ENCODE measurements at regions not wholly inside any gene's neighbourhood (a gene's known extent, or its start where the extent isn't known, plus 50 kb on each side); places are given as distances from the start of the nearest gene placed in this dataset.
"Not testable (repeated sequence)": the region's sequence is repeated elsewhere in the genome, so short reads cannot be mapped to it uniquely, and the experiment has no call there.

DNA sequence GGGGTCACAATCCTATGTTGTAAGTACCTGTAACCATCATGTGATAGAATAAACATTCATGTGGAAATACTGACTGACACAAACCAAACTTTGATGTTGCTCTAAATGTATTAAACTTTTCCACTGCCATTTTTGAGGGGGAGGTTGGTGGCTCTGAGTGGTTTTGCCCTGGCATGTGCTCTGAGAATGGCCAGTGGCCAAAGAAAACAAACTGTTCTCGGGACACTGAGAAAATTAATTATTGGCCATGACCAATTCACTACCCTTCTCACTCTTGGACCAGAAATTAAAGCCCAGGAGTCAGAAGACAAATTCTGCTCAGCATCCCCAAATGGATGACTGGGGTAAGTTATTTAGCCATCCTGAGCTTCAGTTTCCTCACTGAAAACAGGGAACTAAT, 195.9 kb downstream of the XPNPEP1 start:
- no peak for DNase-seq

DNA sequence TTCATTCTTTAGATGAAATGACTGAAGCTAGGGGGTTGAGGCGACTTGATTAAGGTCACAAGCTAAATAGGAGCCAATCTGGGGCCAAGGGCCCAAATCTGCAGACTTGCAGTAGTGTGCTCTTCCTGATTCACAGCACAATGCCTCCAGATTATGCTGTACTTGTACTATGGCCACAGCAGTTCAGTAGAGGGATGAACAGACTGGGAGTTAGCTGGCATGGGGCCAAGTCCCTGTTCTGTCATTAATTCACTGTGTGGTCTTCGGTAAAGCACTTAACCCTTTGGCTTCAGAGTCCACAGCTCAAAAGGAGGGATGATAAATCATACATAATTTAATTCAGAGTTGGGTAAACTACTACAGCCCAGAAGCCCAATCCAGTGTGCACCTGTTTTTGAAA, 196.8 kb downstream of the XPNPEP1 start:
- DNase-seq = no peak

DNA sequence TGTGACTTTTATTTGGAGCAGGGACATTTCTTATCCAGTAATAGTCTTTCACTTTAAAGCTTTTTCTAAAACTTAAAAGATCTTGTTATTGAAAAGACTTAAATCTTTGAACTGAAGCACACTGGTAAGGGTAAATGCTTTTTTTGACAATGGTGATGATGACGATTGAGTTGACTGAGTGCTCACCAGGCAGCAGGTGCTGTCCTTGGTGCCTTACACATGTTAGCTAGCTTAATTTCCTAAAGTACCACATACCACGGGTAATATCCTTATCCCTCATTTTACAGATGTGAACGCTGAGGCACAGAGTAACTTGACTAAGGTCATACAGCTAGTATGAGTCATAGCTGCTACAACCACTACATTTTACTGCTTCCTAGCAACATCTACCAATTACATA, 200.0 kb downstream of the XPNPEP1 start:
- no peak for DNase-seq

DNA sequence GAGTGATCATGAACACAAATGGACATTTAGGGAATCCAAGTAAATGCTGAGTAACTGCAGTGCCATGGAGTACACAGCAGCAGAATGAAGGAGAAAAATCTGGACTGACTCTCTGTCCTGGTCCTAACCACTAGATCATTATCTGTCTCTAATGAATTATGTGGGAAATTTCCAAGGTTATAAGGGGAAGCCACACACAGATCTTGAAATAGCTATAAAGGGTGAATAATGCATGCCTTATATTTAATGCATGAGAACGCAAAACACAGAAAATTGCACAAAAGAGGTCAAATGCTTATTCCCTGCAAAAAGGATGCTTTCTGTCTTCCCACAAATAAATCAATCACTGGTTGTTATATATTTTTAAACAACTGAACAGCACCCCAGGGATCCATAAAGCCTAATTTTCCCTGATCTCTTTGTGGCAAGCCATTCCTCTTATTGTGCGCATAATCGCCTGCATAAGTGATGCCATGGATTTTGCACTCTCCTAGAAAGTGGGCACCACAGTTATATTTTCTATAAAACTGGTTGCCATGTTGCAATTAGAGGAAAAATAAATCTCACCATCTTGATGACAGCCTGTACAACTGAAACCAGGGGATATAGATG, 201.8 kb downstream of the XPNPEP1 start:
- DNase-seq = no peak

DNA sequence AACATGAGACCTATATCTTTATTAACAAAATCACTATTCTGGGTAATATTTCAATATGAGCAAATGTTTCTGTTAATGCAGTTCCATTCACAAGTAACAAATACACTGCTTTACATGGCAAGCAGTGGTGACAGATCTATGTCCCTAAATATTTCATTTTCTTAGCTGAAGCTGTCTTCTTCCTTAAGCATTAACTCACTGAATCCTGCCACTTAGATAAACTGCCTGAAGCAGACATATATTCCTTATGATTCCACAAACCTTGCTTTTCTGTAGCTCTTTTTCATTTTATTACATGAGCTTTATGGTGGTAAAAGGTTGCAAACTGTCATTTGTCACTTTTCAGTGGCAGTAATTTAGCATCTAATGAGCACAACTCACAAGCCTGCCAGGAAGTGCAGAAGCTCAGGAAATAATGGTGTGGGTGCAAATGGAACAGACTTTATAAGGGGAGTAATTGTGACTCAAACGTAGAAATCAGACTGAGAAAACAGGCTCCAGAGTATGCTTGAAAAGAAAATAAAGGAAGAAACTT, 217.2 kb downstream of the XPNPEP1 start:
- DNase-seq = no peak

DNA sequence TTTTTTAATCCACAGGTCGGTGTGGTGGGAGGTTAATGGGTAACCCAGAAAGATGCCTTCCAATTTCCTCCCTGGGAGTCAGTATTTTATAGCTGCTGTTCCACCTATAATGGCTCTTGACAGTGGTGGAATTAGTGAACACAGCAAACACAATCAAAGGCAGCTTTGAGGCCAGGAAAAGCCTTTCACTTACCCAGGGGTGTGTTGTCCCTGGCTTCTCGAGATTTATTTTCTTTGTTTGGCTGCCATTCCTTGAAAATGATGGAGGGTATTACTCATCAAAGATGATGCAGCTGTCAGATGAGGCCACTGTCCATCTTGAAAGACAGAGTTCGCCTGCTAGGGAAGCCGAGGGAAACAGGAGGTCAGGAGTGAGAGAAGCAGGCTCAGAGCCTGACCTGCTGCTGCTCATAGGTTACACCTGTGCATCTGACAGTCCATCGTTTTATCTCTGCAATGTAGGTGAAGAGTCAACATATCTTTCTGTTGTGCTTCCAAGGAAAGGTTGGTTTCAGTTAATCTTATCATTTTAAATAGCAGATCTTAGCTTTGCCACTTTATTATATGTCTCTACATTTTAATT, 221.6 kb downstream of the XPNPEP1 start:
- no peak for DNase-seq

DNA sequence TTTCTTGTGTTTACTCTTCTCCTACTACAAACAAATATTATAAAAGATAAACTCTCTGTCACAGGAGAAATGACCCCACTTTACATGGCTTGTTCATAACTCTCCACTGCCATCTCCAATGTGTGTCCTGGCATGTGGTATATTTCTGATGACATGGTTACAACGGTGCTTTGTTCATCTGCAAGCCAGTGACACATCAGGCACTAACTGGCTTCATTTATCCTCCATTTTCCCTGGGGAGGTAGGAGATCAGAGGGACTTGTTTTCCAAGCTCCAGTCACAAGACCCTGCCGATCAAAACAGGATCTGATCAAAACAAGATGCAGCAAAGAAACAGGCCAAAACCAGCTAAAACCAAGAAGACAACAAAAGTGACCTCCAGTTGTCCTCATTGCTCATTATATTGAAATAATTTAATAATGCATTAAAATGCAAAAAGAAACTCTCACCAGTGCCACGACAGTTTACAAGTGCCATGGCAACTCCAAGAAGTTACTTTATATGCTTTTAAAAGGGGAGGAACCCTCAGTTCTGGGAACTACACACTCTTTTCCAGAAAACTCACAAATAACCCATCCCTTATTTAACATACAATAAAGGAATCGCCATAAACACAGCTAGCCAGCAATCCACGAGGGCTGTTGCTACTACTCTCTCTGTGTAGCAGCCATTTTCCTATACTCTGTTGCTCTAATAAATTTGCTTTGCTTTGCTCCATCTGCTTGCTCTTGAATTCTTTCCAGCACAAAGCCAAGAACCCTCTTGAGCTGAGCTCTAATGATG, 224.2 kb downstream of the XPNPEP1 start:
- DNase-seq = no peak

DNA sequence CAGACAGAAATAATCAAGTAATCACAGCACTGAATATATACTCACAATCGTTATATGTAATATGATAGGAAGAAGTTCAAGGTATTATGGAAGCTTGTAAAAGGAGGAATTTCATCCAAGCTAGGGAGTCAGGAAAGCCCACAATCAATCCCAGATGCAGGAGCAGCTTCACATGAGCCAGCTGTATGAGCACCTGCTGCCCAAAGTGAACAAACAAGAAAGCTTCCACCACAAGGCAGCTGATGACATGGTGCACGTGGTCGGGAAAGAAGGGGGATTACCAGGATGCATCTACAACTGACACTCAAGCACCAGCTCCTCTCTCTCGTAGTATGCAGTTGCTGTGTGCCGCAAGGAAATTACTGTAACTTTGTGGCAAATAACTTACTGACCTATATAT, 225.2 kb downstream of the XPNPEP1 start:
- no peak for DNase-seq

DNA sequence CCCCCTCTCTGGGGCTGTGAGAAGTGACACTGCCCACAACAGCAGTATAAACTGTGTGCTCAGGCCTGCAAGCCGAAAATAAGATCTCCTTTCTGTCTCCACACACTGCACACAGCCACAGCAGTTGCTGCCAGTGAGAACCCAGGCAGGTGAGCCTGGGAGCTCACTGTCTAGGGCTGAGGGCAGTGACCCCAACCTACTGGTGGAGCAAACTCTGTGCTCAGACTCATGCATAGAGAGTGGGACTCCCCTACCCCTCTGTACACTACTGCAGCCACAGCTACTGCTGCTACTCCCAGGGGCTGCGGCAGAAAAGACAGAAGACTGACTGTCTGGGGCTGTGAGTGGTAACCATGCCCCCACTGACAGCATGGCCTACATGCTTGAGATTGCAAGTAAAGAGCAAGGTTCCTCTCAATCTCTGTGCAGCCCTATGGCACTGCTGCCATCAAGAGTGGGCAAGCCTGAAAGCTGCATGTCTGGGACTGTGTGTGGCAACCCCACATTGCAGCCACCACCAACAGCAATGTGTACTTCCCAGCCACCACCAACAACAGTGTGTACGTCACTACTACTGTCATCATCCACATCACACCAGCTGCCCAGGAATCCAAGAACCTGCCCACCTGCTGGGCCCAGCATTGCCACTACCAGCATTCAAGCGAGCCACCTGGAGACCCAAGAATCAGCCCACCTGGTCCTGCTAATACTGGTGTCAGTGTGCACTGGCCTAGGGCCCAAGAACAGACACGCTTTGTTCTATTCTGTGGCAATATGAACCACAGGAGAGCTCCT, 226.1 kb downstream of the XPNPEP1 start:
- no peak for DNase-seq

DNA sequence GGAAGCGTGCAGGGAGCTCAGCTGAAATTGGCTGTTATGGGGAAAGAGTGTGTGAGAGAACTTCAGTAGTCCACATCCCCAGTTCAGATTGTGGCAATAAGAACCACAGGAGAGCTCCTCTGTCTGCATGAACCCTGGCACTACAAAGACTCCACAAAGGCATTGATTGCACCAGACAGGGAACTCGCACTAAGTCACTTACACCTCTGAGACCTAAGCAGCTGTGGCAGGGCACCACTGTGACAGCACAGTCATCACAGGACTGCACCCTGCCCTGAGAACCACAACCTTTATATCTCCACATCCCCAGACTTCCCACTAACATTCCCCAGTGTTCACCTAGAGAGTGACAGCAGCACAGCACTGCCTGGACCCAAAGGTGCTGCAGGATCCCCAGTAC, 226.8 kb downstream of the XPNPEP1 start:
- no peak for DNase-seq

DNA sequence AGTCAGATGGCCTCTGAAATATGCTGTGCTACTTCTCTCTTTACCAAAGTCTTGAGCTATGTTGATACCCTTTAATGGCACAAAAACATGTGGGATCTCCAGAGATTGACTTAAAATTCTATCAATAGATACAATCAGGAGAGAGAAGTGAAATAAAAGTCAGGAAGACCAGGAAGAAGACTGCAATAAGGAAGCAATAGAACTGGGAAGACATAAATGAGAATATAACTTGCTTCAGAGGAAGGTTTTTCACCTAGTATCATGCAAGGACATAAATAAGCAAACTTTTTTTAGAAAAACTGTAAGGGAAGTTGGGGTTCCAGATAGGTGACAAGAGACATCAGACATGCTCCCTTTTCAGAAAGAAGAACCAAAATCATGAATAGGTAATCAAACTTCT, 227.3 kb downstream of the XPNPEP1 start:
- DNase-seq = no peak

DNA sequence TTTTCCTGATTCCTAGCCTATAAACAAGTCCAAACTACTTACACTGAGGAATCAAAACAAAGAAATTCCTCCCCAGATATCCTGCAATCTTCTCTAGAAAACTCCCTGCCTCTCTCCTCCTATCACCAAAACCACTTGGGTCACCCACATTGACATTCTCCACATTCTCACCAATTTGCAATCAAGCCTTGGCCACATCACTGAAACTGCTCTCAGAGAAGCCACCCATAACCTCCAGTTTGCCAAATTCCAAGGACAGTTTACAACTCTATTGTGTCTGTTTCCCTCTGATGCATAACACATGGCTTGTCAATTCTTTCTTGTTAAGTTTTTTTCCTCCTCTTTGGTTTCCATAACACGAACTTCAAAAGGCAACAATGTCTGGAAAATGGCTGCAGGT, 233.5 kb downstream of the XPNPEP1 start:
- DNase-seq = no peak

DNA sequence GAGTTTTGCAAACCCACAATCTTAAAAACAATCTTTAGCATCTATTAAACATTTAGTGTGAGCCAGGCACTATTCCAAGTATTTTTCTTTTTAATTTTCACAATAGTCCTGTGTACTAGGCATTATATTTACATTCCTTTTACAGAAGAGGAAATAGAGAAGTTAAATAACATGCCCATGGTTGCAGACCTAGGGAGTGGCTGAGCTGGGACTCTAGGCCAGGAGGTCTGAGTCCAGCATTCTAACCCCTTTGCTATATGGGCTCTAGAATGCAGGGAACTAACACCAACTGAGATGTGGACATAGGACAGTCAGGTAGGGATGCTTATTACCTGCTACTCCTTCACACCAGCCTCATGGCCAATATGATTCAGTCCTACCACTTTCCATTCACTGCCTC, 243.8 kb downstream of the XPNPEP1 start:
- no peak for DNase-seq

DNA sequence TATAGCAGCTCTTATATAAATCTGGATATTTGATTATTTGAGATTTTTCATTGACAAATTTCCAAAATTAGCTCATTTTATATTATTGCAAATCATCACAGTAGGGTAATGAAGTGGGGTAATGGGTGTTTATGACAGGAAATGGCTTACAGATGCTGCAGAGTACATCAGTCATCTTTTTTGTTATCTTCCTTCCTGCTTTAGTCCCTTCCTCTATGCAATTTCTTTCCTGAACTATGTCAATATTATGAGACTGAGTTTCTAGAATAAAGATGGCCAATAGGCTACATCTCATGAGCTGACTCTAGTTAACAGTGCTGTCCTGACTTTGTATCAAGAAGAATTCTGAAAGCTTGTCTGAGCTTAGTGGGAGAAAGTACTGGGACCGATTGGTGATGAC, 244.5 kb downstream of the XPNPEP1 start:
- DNase-seq = no peak

DNA sequence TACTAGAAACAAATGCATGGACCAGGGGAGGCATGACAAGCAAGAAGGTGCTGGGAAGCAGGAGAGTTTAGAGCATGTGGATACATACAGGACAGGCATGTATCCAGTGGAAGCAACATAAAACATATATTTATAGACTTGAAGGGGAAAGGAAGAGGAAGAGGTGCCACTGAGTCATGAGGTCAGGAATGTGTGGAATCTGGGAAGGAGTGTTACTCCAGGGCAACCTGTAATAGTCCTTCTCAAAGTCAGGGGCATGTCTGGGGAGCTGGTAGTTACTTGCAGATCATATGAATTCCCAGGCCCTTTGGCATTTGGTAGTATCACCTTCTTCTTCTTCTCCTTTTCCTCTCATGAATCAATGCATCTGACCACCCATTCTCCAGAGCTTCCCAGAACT, 246.6 kb downstream of the XPNPEP1 start:
- DNase-seq = no peak

DNA sequence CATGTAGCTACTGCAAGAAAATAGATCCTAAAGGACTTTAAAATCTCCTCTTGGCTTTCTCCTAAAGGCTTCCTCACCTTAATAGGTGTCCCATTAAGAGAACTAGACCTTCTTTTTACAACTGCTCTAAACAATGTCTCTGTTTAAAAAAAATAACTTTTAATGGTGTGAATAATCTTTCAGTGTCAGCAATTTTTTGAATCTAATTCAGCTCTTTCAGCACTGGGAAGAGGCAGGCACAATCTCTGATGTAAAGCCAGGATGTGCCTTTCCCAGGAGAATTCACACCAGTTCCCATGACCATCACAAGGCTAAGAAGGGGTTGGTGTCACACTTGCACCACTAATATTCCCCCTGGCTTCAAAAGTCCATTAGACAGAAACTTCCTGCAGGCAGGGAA, 254.6 kb downstream of the XPNPEP1 start:
- DNase-seq = no peak

DNA sequence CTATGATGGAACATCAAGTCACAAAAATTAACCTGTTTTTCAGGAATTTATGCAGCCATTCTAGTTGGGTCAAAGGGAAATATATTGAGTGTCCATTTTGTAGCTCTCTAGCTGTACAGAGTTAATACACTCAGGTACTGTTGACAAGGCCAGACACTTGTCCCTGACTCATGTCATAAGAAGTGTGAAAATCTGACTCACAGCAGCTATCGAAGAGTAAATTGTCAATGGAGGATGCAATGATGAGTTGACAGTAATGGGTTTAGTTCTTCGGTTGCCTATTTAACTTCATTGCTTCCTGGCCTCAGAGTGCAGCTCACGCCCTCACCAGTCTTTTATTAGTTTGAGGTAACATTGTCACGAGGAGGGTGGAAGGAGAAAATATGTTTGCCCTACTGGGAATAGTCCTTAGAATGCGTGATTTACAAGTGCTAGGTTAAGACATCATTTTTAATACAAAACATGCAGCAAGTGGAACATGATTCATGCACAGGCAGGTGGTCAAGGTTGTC, 255.1 kb downstream of the XPNPEP1 start:
- DNase-seq = no peak

DNA sequence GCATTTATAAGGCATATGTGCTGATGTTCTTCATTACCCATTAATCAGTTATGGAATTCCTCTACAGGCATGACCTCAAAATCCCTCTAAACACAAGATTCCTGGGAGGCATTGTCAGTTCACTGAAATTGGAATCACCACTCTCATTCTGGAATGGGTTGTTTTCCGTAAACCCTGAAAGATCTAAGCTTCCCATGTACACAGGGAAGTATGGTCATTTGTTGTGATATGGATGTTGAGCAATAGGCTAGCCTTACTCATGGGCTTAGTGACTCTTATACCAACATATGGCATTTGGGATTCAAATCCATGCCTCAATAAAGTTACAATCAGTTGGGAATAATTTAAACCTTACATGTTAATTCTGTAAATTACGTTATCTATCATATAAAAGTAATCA, 258.0 kb downstream of the XPNPEP1 start:
- DNase-seq = no peak

DNA sequence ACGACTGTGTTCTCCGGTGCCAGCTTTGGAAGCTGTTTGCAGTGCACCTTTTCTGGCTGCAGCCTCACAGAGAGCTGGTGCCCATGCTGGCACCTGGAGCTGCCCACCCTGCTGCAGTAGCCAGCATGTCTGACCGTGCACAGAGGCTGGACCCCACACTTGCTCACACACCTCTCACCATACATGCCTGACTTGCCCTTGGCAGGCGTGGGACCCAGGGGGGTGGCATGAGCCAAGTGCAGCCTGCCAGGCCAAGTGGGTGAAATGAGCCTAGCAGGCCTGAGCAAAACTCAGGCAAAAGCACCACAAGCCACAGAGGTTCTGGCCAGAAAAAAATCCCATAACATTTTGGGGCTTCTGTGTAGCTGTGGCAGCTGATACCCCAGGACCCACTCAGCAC, 258.8 kb downstream of the XPNPEP1 start:
- DNase-seq = no peak

DNA sequence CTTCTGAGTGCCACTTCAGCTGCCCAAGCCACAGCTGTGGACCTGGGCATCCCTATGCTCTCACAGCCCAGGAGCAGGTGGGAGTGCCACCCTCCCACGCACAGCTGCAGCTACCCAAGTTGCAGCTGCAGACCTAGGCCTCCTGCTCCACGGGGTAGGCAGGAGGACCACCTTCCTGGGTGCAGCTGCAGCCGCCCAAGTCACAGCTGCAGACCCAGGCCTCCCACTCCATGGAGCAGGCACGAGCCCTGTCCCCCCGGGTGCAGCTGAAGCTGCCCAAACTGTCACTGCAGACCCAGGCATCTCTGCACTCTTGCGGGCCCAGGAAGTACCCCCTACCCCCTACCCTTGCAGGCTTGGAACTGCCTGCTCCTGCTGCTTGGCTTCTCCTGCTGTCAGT, 260.2 kb downstream of the XPNPEP1 start:
- DNase-seq = no peak

DNA sequence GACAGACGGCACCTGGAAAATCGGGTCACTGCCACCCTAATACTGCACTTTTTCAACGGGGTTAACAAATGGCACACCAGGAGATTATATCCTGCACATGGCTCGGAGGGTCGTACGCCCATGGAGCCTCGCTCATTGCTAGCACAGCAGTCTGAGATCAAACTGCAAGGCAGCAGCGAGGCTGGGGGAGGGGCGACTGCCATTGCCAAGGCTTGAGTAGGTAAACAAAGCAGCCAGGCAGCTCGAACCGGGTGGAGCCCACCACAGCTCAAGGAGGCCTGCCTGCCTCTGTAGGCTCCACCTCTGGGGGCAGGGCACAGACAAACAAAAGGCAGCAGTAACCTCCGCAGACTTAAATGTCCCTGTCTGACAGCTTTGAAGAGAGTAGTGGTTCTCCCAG, 270.7 kb downstream of the XPNPEP1 start:
- not testable (repeated sequence) for DNase-seq

DNA sequence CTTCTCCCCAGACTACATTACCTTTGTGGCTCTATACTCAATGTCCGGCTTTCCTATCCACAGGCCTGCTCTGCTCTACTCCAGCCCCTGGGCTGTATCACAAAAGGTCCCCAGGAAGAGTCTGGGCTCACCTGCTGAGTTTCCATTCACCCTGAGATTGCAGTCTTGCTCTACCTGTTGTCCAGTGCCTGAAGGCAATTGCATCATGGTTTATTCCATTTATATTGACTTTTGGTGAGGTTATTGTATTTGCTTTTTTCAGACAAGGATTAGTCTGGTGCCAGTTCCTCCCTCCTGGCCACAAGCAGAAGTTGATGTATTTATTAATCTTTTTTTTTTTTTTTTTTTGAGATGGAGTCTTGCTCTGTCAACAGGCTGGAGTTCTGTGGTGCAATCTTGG, 273.1 kb downstream of the XPNPEP1 start:
- DNase-seq = peak; percentile 2

DNA sequence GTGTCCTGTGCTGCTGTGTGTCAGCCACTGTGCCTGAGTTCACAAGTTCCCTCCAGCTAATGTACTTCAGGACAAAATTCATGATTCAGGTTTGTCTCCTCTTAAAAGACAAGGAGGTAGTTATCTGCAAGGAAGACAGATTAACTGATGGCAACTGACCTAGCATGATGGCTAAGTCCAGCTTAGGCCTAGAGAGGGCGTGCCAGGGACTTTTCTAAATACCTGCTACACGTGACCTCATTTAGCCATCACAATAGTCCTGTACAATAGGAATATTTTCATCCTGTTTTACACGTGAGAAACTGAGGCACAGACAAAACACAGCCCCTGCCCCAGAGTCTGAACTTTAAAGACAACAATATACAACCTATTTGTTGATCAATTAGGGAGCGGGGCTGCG, 275.7 kb downstream of the XPNPEP1 start:
- no peak for DNase-seq
